CD4-positive, alpha-beta memory T cell (primary cell): ENCODE measurements at regions not wholly inside any gene's neighbourhood (a gene's known extent, or its start where the extent isn't known, plus 50 kb on each side); places are given as distances from the start of the nearest gene placed in this dataset.
"Not testable (repeated sequence)": the region's sequence is repeated elsewhere in the genome, so short reads cannot be mapped to it uniquely, and the experiment has no call there.

Experiments
- CTCF ChIA-PET: fragments of 350-600 bp; sonication (Branson Sonifier 250); formaldehyde crosslinking; loops from one replicate; lab custom pipeline; 2021; ENCODE audit warnings: inconsistent platforms; ENCODE audit not compliant: partially characterized antibody; lab: Charles Lee
- POLR2A ChIA-PET: fragments of 350-600 bp; sonication (Branson Sonifier 250); formaldehyde crosslinking; loops from one replicate; lab custom pipeline; 2021; ENCODE audit not compliant: partially characterized antibody; lab: Charles Lee
- DNase-seq, 5 donors: peaks; one replicate each; pipeline versions ENCODE4 v3.0.0 to v3.0.0-alpha.2; 2020 to 2022; ENCODE audit warnings: mixed read lengths in 1 of 5
- H3K27ac ChIP-seq: one replicate; pipeline ENCODE4 v1.7.0; 2013; ENCODE audit warnings: low read depth, low read length
- H3K27me3 ChIP-seq: 2 replicates; pipeline ENCODE4 v1.7.0; 2013; ENCODE audit warnings: mild to moderate bottlenecking, low read length, moderate library complexity; ENCODE audit not compliant: insufficient read depth
- H3K36me3 ChIP-seq: 2 replicates; pipeline ENCODE4 v1.7.0; 2013; ENCODE audit warnings: mild to moderate bottlenecking, low read length, moderate library complexity; ENCODE audit not compliant: insufficient read depth
- H3K4me1 ChIP-seq: 2 replicates; pipeline ENCODE4 v1.7.0; 2013; ENCODE audit warnings: mild to moderate bottlenecking, low read length, moderate library complexity; ENCODE audit not compliant: insufficient read depth
- H3K4me3 ChIP-seq, 2 donors: one replicate each; pipeline ENCODE4 v1.7.0; 2013; ENCODE audit warnings: low read length in 2 of 2, mild to moderate bottlenecking in 1 of 2
- H3K9me3 ChIP-seq, 2 donors: one replicate each; pipeline ENCODE4 v1.7.0; 2013; ENCODE audit warnings: low read length in 2 of 2, control low read depth in 1 of 2; ENCODE audit not compliant: control insufficient read depth in 1 of 2
- H3K27ac Mint-ChIP-seq, 7 donors: one replicate each; pipeline ENCODE4 v1.8.0; 2020 to 2021; ENCODE audit warnings: mixed read lengths in 7 of 7, mild to moderate bottlenecking in 6 of 7, inconsistent platforms in 3 of 7, moderate library complexity in 3 of 7
- H3K27me3 Mint-ChIP-seq, 2 donors: one replicate each; pipeline ENCODE4 v1.8.0; 2020 to 2021; ENCODE audit warnings: mixed read lengths in 2 of 2
- H3K36me3 Mint-ChIP-seq, 2 donors: one replicate each; pipeline ENCODE4 v1.8.0; 2020 to 2021; ENCODE audit warnings: mixed read lengths in 2 of 2, inconsistent platforms in 1 of 2, mild to moderate bottlenecking in 1 of 2
- H3K4me1 Mint-ChIP-seq, 4 donors: one replicate each; pipeline ENCODE4 v1.8.0; 2020 to 2021; ENCODE audit warnings: mixed read lengths in 4 of 4, mild to moderate bottlenecking in 1 of 4
- H3K4me3 Mint-ChIP-seq, 8 donors: one replicate each; pipeline ENCODE4 v1.8.0; 2020 to 2021; ENCODE audit warnings: mixed read lengths in 8 of 8, mild to moderate bottlenecking in 7 of 8, moderate library complexity in 6 of 8, inconsistent platforms in 3 of 8
- H3K9me3 Mint-ChIP-seq, 8 donors: one replicate each; pipeline ENCODE4 v1.8.0; 2020 to 2021; ENCODE audit warnings: mixed read lengths in 8 of 8, mild to moderate bottlenecking in 5 of 8, inconsistent platforms in 3 of 8, moderate library complexity in 1 of 8
- intact Hi-C: fragments of 100-400 bp; cut with micrococcal nuclease; formaldehyde crosslinking; loops from one replicate; pipeline ENCODE4 v1.15.1; 2023

- H3K4me1 Mint-ChIP-seq, POLR2A ChIA-PET, H3K27me3 ChIP-seq, H3K4me3 ChIP-seq, H3K27me3 Mint-ChIP-seq, H3K36me3 ChIP-seq, DNase-seq, H3K36me3 Mint-ChIP-seq, H3K27ac Mint-ChIP-seq, H3K4me1 ChIP-seq, CTCF ChIA-PET, H3K4me3 Mint-ChIP-seq, H3K9me3 ChIP-seq, intact Hi-C loops, H3K27ac ChIP-seq: not testable (repeated sequence)
- H3K9me3 Mint-ChIP-seq = peaks cover 0 to 18% (median 13%) of the 10 kb centered on the region in 8 donors
Measured at GRCh38 chr4:131725521-131725920, 1423.6 kb upstream of the PCDH10 start.

- H3K4me3 ChIP-seq, H3K36me3 Mint-ChIP-seq, H3K27me3 Mint-ChIP-seq, H3K27ac ChIP-seq, H3K36me3 ChIP-seq, H3K4me3 Mint-ChIP-seq, CTCF ChIA-PET, H3K4me1 Mint-ChIP-seq, DNase-seq, intact Hi-C loops, H3K27ac Mint-ChIP-seq, H3K9me3 ChIP-seq, POLR2A ChIA-PET, H3K4me1 ChIP-seq, H3K27me3 ChIP-seq: not testable (repeated sequence)
- peaks cover 0 to 19% (median 13%) of the 10 kb centered on the region in 8 donors for H3K9me3 Mint-ChIP-seq
Measured at GRCh38 chr4:131726940-131727339, 1422.2 kb upstream of the PCDH10 start.

GRCh38 chr4:131727418-131727817 lies 1421.7 kb upstream of the PCDH10 start:
- H3K4me1 ChIP-seq, H3K4me1 Mint-ChIP-seq, POLR2A ChIA-PET, H3K27ac Mint-ChIP-seq, H3K4me3 ChIP-seq, H3K36me3 Mint-ChIP-seq, H3K27me3 ChIP-seq, H3K4me3 Mint-ChIP-seq, CTCF ChIA-PET, H3K27me3 Mint-ChIP-seq, intact Hi-C loops, DNase-seq, H3K27ac ChIP-seq, H3K36me3 ChIP-seq, H3K9me3 ChIP-seq: not testable (repeated sequence)
- peaks cover 0 to 18% (median 12%) of the 10 kb centered on the region in 8 donors for H3K9me3 Mint-ChIP-seq

GRCh38 chr4:131729205-131729604 lies 1419.9 kb upstream of the PCDH10 start:
- not testable (repeated sequence) for H3K36me3 Mint-ChIP-seq, H3K27ac Mint-ChIP-seq

GRCh38 chr4:131729716-131730398 lies 1419.2 kb upstream of the PCDH10 start:
- H3K4me3 ChIP-seq, CTCF ChIA-PET, H3K4me1 Mint-ChIP-seq, H3K36me3 ChIP-seq, H3K27ac ChIP-seq, H3K27me3 ChIP-seq, H3K27ac Mint-ChIP-seq, H3K27me3 Mint-ChIP-seq, DNase-seq, POLR2A ChIA-PET, intact Hi-C loops, H3K36me3 Mint-ChIP-seq, H3K4me3 Mint-ChIP-seq, H3K9me3 ChIP-seq, H3K4me1 ChIP-seq: not testable (repeated sequence)
- H3K9me3 Mint-ChIP-seq = peaks cover 0 to 22% (median 8%) of the 10 kb centered on the region in 8 donors

More at GRCh38 chr4:131729205-131729604, 1419.9 kb upstream of the PCDH10 start:
- H3K4me1 Mint-ChIP-seq, H3K36me3 ChIP-seq, POLR2A ChIA-PET, H3K9me3 ChIP-seq, H3K27me3 Mint-ChIP-seq, H3K27ac ChIP-seq, H3K27me3 ChIP-seq, DNase-seq, H3K4me3 Mint-ChIP-seq, H3K4me3 ChIP-seq, intact Hi-C loops, CTCF ChIA-PET, H3K4me1 ChIP-seq: not testable (repeated sequence)
- H3K9me3 Mint-ChIP-seq = peaks cover 0 to 22% (median 8%) of the 10 kb centered on the region in 8 donors

GRCh38 chr4:131730574-131730973 lies 1418.5 kb upstream of the PCDH10 start:
- H3K27me3 ChIP-seq, H3K4me1 ChIP-seq, H3K4me1 Mint-ChIP-seq, H3K9me3 ChIP-seq, H3K27ac Mint-ChIP-seq, DNase-seq, H3K27me3 Mint-ChIP-seq, CTCF ChIA-PET, POLR2A ChIA-PET, H3K36me3 Mint-ChIP-seq, H3K4me3 ChIP-seq, intact Hi-C loops, H3K36me3 ChIP-seq, H3K27ac ChIP-seq, H3K4me3 Mint-ChIP-seq: not testable (repeated sequence)
- H3K9me3 Mint-ChIP-seq = peaks cover 0 to 19% (median 6%) of the 10 kb centered on the region in 8 donors

GRCh38 chr4:131732034-131732630 lies 1417.0 kb upstream of the PCDH10 start:
- intact Hi-C loops, H3K4me1 Mint-ChIP-seq, H3K4me3 Mint-ChIP-seq, H3K36me3 Mint-ChIP-seq, H3K27ac Mint-ChIP-seq, H3K4me3 ChIP-seq, CTCF ChIA-PET, H3K27me3 Mint-ChIP-seq, POLR2A ChIA-PET, H3K27ac ChIP-seq, H3K4me1 ChIP-seq, H3K27me3 ChIP-seq, H3K36me3 ChIP-seq, H3K9me3 ChIP-seq: not testable (repeated sequence)
- peak in 1 of 5 donors; percentile 39 for DNase-seq
- peaks cover 0 to 19% (median 5%) of the 10 kb centered on the region in 8 donors for H3K9me3 Mint-ChIP-seq
